ENCODE measurements at regions not wholly inside any gene's neighbourhood (a gene's known extent, or its start where the extent isn't known, plus 50 kb on each side); places are given as distances from the start of the nearest gene placed in this dataset.

GRCh38 chr5:3509290-3509689 is 86.3 kb upstream of the IRX1 start:
- TF ChIP-seq, protein P1, sequence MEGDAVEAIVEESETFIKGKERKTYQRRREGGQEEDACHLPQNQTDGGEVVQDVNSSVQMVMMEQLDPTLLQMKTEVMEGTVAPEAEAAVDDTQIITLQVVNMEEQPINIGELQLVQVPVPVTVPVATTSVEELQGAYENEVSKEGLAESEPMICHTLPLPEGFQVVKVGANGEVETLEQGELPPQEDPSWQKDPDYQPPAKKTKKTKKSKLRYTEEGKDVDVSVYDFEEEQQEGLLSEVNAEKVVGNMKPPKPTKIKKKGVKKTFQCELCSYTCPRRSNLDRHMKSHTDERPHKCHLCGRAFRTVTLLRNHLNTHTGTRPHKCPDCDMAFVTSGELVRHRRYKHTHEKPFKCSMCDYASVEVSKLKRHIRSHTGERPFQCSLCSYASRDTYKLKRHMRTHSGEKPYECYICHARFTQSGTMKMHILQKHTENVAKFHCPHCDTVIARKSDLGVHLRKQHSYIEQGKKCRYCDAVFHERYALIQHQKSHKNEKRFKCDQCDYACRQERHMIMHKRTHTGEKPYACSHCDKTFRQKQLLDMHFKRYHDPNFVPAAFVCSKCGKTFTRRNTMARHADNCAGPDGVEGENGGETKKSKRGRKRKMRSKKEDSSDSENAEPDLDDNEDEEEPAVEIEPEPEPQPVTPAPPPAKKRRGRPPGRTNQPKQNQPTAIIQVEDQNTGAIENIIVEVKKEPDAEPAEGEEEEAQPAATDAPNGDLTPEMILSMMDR (IDR thresholded peaks at IDR 0.05) = no peak
- Mint-ChIP-seq H3K27me3 (ENCODE audit: low read depth, poor library complexity) (peaks cover 3% of the 10 kb centered on the region), H3K4me3 (no peak overlapping the region), H3K4me1 (peaks cover 43% of the 10 kb centered on the region), H3K27ac (no peak overlapping the region), H3K36me3 (ENCODE audit: low read depth) (peaks cover 10% of the 10 kb centered on the region), H3K9me3 (peaks cover 40% of the 10 kb centered on the region)
- no peak for DNase-seq

GRCh38 chr5:3508395-3508794 is 87.2 kb upstream of the IRX1 start:
- no peak overlapping the region for H3K4me3 Mint-ChIP-seq

DNA sequence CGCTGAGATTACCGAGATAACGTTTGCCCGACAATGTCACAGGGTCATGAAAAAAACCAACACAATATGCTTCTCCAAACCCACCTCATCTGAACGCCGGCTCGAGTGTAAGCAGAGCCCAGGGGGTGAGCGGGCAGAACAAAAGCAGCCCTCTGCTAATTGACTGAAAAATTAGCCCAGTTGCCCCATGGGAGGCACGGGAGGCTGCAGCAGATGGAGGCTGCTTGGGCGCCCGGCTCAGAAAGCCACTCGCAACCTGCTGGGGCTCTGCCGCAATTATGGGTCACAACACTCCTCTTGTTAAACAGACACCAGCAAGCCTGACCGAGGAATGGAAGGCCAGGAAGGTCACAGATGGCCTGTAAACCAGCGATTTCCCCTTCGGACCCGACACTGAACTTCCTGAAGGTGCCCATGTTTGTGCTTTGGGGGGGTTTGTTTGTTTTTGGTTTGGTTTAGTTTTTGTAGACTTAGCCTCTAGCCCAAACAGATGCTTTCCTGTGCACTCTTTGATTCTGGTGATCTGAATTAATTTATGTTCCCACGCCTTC is 104.6 kb upstream of the IRX1 start:
- TF ChIP-seq, protein P1 (IDR thresholded peaks at IDR 0.05) = no peak
- Mint-ChIP-seq H3K4me3 (no peak overlapping the region), H3K4me1 (peaks cover 21% of the 10 kb centered on the region), H3K27me3 (ENCODE audit: low read depth, poor library complexity) (peaks cover 15% of the 10 kb centered on the region), H3K9me3 (peaks cover 8% of the 10 kb centered on the region), H3K27ac (no peak overlapping the region), H3K36me3 (ENCODE audit: low read depth) (no peaks in the 10 kb centered on the region)
- no peak for DNase-seq

More at GRCh38 chr5:3508395-3508794, 87.2 kb upstream of the IRX1 start:
- peaks cover 40% of the 10 kb centered on the region for H3K9me3 Mint-ChIP-seq
- H3K27me3 Mint-ChIP-seq (ENCODE audit: low read depth, poor library complexity) = peaks cover 3% of the 10 kb centered on the region
- no peak for DNase-seq
- TF ChIP-seq, protein P1 (IDR thresholded peaks at IDR 0.05) = no peak
- peaks cover 10% of the 10 kb centered on the region for H3K36me3 Mint-ChIP-seq (ENCODE audit: low read depth)
- peaks cover 34% of the 10 kb centered on the region for H3K4me1 Mint-ChIP-seq
- H3K27ac Mint-ChIP-seq = no peak overlapping the region

GRCh38 chr5:3489239-3489843 is 106.3 kb upstream of the IRX1 start:
- TF ChIP-seq, protein P1 (IDR thresholded peaks at IDR 0.05) = no peak
- Mint-ChIP-seq H3K4me3 (no peak overlapping the region), H3K9me3 (no peaks in the 10 kb centered on the region), H3K27ac (peak overlapping the region; percentile 37), H3K4me1 (peaks cover 21% of the 10 kb centered on the region), H3K27me3 (ENCODE audit: low read depth, poor library complexity) (peaks cover 18% of the 10 kb centered on the region), H3K36me3 (ENCODE audit: low read depth) (no peaks in the 10 kb centered on the region)
- no peak for DNase-seq

GRCh38 chr5:3484836-3485235 is 110.8 kb upstream of the IRX1 start:
- H3K27ac Mint-ChIP-seq = no peak overlapping the region

More at GRCh38 chr5:3484836-3485235, 110.8 kb upstream of the IRX1 start:
- Mint-ChIP-seq H3K4me3 (no peak overlapping the region), H3K4me1 (peaks cover 4% of the 10 kb centered on the region), H3K36me3 (ENCODE audit: low read depth) (no peaks in the 10 kb centered on the region), H3K9me3 (no peaks in the 10 kb centered on the region), H3K27me3 (ENCODE audit: low read depth, poor library complexity) (peaks cover 16% of the 10 kb centered on the region)
- TF ChIP-seq, protein P1 (IDR thresholded peaks at IDR 0.05) = no peak
- DNase-seq = no peak
